ENCODE measurements at regions not wholly inside any gene's neighbourhood (a gene's known extent, or its start where the extent isn't known, plus 50 kb on each side); places are given as distances from the start of the nearest gene placed in this dataset.

DNA sequence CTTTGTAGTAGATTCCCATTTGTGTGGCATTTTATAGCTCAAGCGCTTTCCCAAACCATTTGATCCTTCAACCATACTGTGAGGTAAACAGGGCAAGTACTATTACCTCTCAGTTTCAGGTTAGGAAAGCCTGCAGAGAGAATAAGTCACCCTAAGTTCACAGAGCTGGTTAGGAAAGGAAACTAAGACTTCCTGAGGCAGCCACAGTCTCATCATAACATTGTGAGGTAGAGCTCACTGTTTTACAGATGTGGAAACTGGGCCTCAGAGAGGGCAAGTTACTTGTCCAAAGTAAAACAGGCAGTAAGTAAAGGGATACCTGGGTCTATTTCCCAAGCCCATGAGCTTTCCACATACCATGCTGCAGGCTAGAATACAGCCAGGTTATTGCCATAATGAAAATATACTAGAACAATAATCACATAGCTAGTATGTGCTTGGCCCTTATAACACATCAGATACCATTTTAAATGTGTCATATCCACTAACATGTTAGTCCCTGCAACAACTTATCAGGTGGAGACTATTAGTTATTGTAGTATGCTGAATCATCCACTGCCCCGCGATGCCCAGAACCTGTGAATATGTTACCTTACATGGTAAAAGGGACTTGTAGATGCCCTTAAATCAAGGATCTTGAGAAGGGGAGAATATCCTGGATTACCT, 150.9 kb upstream of the GRIP1 start:
- no peak for TF ChIP-seq CTCF (IDR thresholded peaks at IDR 0.05; ENCODE audit: low read depth, low read length)
- DNase-seq (ENCODE audit: extremely low read depth, low read depth) = no peak

- no peak for DNase-seq (ENCODE audit: extremely low read depth, low read depth)
- no peak for TF ChIP-seq CTCF (IDR thresholded peaks at IDR 0.05; ENCODE audit: low read depth, low read length)
Observed at GRCh38 chr12:66831495-66831894, 152.6 kb upstream of the GRIP1 start.

- no peak for DNase-seq (ENCODE audit: extremely low read depth, low read depth)
- TF ChIP-seq CTCF (IDR thresholded peaks at IDR 0.05; ENCODE audit: low read depth, low read length) = no peak
Observed at GRCh38 chr12:66832997-66833396, 154.1 kb upstream of the GRIP1 start.

GRCh38 chr12:66836623-66837310, 157.9 kb upstream of the GRIP1 start:
- no peak for TF ChIP-seq CTCF (IDR thresholded peaks at IDR 0.05; ENCODE audit: low read depth, low read length)
- DNase-seq (ENCODE audit: extremely low read depth, low read depth) = no peak

DNA sequence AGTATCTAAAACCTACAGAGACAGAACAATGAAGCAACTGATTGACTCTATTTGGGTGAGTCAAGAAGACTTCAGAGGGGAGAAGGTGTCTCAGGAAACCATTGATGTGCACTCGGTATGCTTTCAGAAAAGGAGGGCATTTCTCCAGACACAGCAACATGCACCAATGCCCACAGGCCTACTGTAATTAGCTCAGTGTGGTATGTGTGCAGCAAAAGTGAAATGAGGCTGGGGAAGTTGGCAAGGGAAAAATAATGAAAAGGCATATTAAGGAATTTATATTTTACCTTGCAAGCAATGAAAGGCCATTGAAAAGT, 158.4 kb upstream of the GRIP1 start:
- no peak for TF ChIP-seq CTCF (IDR thresholded peaks at IDR 0.05; ENCODE audit: low read depth, low read length)
- DNase-seq (ENCODE audit: extremely low read depth, low read depth) = no peak

DNA sequence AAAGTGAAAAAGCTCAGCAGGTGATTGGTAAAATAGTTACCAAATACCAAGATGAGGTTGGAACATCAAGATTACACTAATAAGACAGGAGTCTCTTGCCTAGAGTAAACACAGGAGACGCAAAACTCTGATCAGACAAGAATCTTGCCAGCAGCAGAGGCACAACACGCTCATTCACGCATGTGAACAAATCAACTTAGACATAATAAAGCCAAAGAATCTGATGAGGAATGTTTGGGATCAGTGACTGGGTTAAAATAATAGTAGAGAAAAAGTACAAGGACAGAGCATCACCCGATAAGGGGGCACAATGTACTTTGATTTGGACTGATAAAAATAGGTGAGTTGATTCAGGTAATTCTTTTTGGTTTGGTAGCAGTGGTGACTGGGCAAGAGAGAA, 159.5 kb upstream of the GRIP1 start:
- no peak for TF ChIP-seq CTCF (IDR thresholded peaks at IDR 0.05; ENCODE audit: low read depth, low read length)
- no peak for DNase-seq (ENCODE audit: extremely low read depth, low read depth)

- DNase-seq (ENCODE audit: extremely low read depth, low read depth) = no peak
- TF ChIP-seq CTCF (IDR thresholded peaks at IDR 0.05; ENCODE audit: low read depth, low read length) = no peak
Observed at GRCh38 chr12:66848967-66849366, 170.1 kb upstream of the GRIP1 start.
